BE2C (cell line): ENCODE measurements at regions not wholly inside any gene's neighbourhood (a gene's known extent, or its start where the extent isn't known, plus 50 kb on each side); places are given as distances from the start of the nearest gene placed in this dataset.

Experiments
- DNase-seq: peaks from one replicate; pipeline ENCODE4 v3.0.0-alpha.2; 2020
- H3K27me3 ChIP-seq: fragments of 250-450 bp; sonication (Bioruptor Pico); 2 replicates; pipeline ENCODE4 v1.5.1; 2020; ENCODE audit warnings: mild to moderate bottlenecking
- H3K36me3 ChIP-seq: fragments of 250-450 bp; sonication (Bioruptor Pico); 2 replicates; pipeline ENCODE4 v1.5.1; 2020; ENCODE audit warnings: mild to moderate bottlenecking
- H3K4me1 ChIP-seq: fragments of 250-450 bp; sonication (Bioruptor Pico); 2 replicates; pipeline ENCODE4 v1.5.1; 2020
- H3K4me3 ChIP-seq: 2 replicates; pipeline ENCODE4 v1.5.1; 2011; ENCODE audit warnings: low read depth, low read length
- H3K9me3 ChIP-seq: fragments of 250-450 bp; sonication (Bioruptor Pico); 2 replicates; pipeline ENCODE4 v1.5.1; 2020
- CTCF ChIP-seq: IDR thresholded peaks from 2 replicates; pipeline ENCODE4 v1.5.1; 2012; ENCODE audit warnings: mild to moderate bottlenecking, low read depth, low read length

GRCh38 chr13:111448504-111448903 is 128.1 kb downstream of the TEX29 start:
- no peaks in the 10 kb centered on the region for H3K36me3 ChIP-seq

DNA sequence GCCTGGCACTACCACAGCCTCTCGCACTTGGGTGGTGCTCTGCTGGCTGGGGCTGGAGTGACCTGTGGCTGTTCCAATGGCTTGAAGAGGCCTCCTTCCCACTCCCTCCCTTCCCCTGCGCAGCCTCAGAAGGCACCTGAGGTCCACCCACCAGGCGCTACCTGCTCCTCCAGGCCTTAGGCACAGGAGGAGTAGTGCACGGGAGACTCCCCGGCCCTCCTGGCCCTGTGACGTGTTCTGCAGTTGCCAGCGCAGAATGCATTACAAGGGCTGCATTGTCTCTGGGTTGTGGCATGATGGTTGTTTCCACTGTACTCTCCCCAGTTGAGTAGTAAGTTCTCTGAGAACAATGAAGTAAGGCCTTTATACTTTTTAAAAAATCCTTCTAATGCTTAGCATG is 128.6 kb downstream of the TEX29 start:
- Histone ChIP-seq H3K36me3 (no peaks in the 10 kb centered on the region), H3K27me3 (peaks cover 12% of the 10 kb centered on the region), H3K4me1 (no peaks in the 10 kb centered on the region), H3K9me3 (no peaks in the 10 kb centered on the region), H3K4me3 (no peak overlapping the region)
- DNase-seq = no peak
- TF ChIP-seq CTCF = no peak

More at GRCh38 chr13:111448504-111448903, 128.1 kb downstream of the TEX29 start:
- no peak for DNase-seq
- no peak for TF ChIP-seq CTCF
- H3K9me3 ChIP-seq = no peaks in the 10 kb centered on the region
- H3K4me3 ChIP-seq = no peak overlapping the region
- H3K4me1 ChIP-seq = no peaks in the 10 kb centered on the region
- peaks cover 12% of the 10 kb centered on the region for H3K27me3 ChIP-seq

DNA sequence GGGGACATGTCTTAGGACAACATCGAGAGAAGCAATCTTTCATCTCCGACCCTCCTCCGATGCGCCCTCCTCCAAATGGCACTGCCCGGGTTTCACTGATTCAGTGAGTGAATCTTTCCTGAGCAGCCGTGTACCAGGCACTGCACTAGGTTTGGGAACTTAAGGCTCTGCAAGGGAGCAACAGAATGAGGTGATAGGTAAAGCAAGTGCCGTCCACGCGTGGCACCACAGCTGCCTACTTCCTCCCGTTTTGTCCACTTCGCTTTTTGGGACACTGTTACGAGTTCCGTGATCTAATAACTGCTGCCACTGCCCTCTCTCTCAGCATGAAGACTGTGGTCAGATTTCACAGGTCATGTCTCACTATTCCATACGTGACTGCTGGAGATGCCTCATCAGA is 131.0 kb downstream of the TEX29 start:
- no peaks in the 10 kb centered on the region for H3K36me3 ChIP-seq
- no peaks in the 10 kb centered on the region for H3K4me1 ChIP-seq
- no peak for DNase-seq
- TF ChIP-seq CTCF = no peak
- H3K9me3 ChIP-seq = no peaks in the 10 kb centered on the region
- no peak overlapping the region for H3K4me3 ChIP-seq
- peaks cover 6% of the 10 kb centered on the region for H3K27me3 ChIP-seq

DNA sequence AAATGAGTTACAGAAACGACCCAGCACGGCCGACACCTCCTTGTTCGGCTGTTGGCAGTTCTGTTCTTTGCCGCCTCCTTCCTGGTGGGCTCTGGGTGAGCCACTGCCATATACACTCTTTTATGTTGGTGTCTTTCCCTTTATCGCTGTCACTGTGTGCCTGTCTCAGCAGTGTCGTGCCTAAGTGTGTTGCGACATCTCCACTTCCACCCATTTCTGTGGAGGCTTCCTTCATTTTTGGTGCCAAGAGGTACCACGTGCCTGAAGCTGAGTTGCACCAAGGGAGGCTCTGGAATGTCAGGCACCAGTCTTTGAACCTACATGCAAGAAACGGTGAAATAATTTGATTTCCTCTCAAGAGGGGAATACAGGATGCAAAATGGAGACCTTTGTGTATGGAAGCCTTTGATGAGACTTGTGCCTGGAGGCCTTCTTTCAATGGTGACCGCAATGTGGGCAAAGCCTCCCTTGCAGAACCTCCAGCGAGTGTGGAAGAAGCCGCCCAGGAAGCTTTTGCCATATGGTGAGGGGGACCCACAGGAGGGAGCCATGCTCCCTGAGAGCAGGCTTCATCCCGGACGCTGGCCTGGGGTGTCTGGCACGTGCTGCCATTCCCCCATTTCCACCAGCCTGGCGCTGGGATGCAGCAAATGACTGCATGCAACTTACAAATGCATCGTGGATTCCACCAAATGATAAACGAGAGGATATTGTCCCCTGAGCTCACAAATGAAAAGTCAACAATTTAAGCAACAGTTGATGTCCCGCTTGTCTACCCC is 136.2 kb downstream of the TEX29 start:
- Histone ChIP-seq H3K9me3 (no peaks in the 10 kb centered on the region), H3K4me3 (no peak overlapping the region), H3K4me1 (no peaks in the 10 kb centered on the region), H3K36me3 (no peaks in the 10 kb centered on the region), H3K27me3 (peaks cover 34% of the 10 kb centered on the region)
- TF ChIP-seq CTCF = no peak
- no peak for DNase-seq

- Histone ChIP-seq H3K27me3 (peaks cover 45% of the 10 kb centered on the region), H3K4me3 (no peak overlapping the region), H3K4me1 (no peaks in the 10 kb centered on the region), H3K9me3 (no peaks in the 10 kb centered on the region), H3K36me3 (no peaks in the 10 kb centered on the region)
- no peak for TF ChIP-seq CTCF
- no peak for DNase-seq
These were observed 137.6 kb downstream of the TEX29 start for GRCh38 chr13:111458001-111458531.

- no peak for TF ChIP-seq CTCF
- Histone ChIP-seq H3K9me3 (no peaks in the 10 kb centered on the region), H3K27me3 (peaks cover 52% of the 10 kb centered on the region), H3K4me3 (no peak overlapping the region), H3K4me1 (no peaks in the 10 kb centered on the region), H3K36me3 (no peaks in the 10 kb centered on the region)
- DNase-seq = no peak
These were observed 138.3 kb downstream of the TEX29 start for GRCh38 chr13:111458739-111459138.
